Upper lobe of left lung (tissue), 4 donors: ENCODE measurements at regions not wholly inside any gene's neighbourhood (a gene's known extent, or its start where the extent isn't known, plus 50 kb on each side); places are given as distances from the start of the nearest gene placed in this dataset.

ENCODE experiments used
- EP300 ChIP-seq, 4 donors: sonication (generic); formaldehyde crosslinking; IDR thresholded peaks; one replicate each; pipeline ENCODE4 v1.5.1; 2017; ENCODE audit warnings: antibody characterized with exemption in 4 of 4, control low read depth in 2 of 4
- POLR2AphosphoS5 ChIP-seq, 2 donors: sonication (generic); formaldehyde crosslinking; IDR thresholded peaks; one replicate each; pipeline ENCODE4 v1.5.1; 2017; ENCODE audit warnings: antibody characterized with exemption in 2 of 2
- TF ChIP-seq, protein P1 (sequence below), 6 experiments: fragments of 450-650 bp in 4 of 6; fragments of 200-600 bp in 2 of 6; sonication (generic) in 2 of 6; IDR thresholded peaks; one replicate each; pipeline ENCODE4 v1.5.1; 2016 to 2019; ENCODE audit warnings: antibody characterized with exemption in 6 of 6

DNA sequence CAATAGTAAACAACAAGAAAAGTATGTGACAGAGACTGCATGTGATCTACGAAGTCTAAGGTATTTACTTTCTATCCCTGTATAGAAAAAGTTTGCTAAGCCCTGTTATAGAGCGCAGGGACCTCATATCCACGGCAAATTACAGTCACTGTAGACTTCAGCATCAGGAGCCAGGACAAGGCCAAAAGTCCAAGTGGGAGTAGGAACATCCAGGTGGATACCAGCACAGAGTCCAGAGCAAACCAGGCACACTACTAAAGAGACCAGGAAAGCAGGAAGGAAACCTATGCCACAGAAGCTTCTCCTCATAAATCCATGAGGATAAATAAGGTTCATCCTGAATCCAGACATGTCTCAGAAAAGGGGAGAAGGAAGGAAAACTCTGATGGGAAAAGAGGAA lies 342.2 kb upstream of the HTR2A start:
- TF ChIP-seq POLR2AphosphoS5 (IDR thresholded peaks at IDR 0.05) (no peak), EP300 (IDR thresholded peaks at IDR 0.05) (no peak)
- TF ChIP-seq, protein P1, sequence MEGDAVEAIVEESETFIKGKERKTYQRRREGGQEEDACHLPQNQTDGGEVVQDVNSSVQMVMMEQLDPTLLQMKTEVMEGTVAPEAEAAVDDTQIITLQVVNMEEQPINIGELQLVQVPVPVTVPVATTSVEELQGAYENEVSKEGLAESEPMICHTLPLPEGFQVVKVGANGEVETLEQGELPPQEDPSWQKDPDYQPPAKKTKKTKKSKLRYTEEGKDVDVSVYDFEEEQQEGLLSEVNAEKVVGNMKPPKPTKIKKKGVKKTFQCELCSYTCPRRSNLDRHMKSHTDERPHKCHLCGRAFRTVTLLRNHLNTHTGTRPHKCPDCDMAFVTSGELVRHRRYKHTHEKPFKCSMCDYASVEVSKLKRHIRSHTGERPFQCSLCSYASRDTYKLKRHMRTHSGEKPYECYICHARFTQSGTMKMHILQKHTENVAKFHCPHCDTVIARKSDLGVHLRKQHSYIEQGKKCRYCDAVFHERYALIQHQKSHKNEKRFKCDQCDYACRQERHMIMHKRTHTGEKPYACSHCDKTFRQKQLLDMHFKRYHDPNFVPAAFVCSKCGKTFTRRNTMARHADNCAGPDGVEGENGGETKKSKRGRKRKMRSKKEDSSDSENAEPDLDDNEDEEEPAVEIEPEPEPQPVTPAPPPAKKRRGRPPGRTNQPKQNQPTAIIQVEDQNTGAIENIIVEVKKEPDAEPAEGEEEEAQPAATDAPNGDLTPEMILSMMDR (IDR thresholded peaks at IDR 0.05) = no peak
